ENCODE measurements at regions not wholly inside any gene's neighbourhood (a gene's known extent, or its start where the extent isn't known, plus 50 kb on each side); places are given as distances from the start of the nearest gene placed in this dataset.

DNA sequence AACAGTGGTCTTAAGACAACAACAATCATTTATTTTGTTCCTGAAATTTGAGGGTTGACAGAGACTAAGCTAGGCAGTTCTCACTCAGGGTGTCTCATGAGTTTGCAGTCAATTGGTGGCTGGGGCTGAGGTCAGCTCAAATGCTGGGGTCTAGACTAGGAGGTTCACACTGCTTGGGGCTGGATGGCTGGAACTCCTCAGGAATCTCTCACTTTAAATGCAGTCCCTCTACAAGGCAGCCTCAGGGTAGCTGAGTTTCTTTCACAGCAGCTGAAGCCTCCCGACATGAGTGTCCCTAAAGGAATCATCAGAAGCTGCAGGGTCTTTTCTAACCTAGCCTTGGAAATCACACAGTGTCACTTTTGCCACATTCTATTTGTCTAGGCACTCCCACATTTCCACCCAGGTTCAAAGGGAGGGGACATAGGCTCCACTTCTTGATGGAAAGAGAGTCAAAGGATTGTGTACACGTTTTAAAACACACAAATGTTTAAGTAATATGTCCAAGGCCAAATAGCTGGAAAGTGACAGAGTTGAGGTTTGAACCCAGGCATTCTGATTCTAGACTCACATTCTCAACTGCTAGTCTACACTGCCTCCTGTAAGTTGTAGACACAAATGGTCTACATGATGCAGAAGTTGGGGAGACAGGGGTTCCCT is 133.8 kb downstream of the ZFP36L2 start:
- TF ChIP-seq EZH2phosphoT487 (IDR thresholded peaks at IDR 0.05; ENCODE audit: insufficient read depth, low read depth): no peak
- no peak for TF ChIP-seq EZH2 (IDR thresholded peaks at IDR 0.05; ENCODE audit: insufficient read depth, poor library complexity, severe bottlenecking)
